ENCODE measurements at regions not wholly inside any gene's neighbourhood (a gene's known extent, or its start where the extent isn't known, plus 50 kb on each side); places are given as distances from the start of the nearest gene placed in this dataset.

DNA sequence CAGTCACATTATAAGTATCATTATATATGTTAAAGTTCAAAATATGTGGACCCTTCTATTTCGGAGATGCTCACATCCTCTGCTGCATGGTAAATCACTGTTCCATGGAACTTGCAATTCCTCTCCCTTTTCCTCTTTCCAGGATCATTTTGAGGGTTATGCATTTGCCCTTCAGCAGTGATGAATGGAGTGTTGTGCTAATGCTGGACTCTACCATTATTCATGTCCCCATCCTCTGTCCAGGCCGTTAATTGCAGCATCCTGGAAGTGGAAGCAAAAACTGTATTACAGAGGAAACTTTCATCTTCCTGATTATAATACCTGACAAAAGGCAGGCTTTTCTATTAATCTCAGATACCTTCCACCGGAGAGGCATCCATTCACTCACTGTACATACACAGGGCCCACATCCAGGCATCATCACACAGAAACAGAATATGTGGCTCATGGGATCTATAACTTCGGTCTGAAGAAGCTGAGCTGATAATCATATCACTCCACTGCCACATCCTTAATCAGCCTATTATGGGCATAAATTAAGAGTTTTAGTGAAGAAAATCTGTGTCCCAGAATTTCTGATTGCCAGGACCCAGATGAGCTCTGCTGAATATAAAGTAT is 65.0 kb upstream of the ACO1 start:
- TF ChIP-seq, protein P1, sequence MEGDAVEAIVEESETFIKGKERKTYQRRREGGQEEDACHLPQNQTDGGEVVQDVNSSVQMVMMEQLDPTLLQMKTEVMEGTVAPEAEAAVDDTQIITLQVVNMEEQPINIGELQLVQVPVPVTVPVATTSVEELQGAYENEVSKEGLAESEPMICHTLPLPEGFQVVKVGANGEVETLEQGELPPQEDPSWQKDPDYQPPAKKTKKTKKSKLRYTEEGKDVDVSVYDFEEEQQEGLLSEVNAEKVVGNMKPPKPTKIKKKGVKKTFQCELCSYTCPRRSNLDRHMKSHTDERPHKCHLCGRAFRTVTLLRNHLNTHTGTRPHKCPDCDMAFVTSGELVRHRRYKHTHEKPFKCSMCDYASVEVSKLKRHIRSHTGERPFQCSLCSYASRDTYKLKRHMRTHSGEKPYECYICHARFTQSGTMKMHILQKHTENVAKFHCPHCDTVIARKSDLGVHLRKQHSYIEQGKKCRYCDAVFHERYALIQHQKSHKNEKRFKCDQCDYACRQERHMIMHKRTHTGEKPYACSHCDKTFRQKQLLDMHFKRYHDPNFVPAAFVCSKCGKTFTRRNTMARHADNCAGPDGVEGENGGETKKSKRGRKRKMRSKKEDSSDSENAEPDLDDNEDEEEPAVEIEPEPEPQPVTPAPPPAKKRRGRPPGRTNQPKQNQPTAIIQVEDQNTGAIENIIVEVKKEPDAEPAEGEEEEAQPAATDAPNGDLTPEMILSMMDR (IDR thresholded peaks at IDR 0.05; ENCODE audit: control extremely low read depth in 1 of 3, insufficient read depth in 1 of 3, low read depth in 1 of 3, low read length in 3 of 3): no peak
- TF ChIP-seq CEBPB (IDR thresholded peaks at IDR 0.05; ENCODE audit: low read depth, low read length): no peak
